ENCODE measurements at regions not wholly inside any gene's neighbourhood (a gene's known extent, or its start where the extent isn't known, plus 50 kb on each side); places are given as distances from the start of the nearest gene placed in this dataset.

DNA sequence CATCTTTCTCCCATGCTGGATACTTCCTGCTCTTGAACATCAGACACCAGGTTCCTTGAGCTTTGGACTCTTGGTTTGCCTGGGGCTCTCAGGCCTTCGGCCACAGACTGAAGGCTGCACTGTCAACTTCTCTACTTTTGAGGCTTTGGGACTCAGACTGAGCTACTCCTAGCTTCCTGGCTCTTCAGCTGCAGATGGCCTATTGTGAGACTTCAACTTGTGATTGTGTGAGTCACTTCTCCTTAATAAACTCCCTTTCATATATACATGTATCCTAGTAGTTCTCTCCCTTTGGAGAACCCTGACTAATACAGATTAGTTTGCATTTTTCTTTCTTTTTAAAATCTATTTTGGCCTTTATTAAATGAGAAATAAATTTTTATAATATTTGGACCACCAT lies 276.2 kb upstream of the SEMA3C start:
- H3K4me1 ChIP-seq = no peaks in the 10 kb centered on the region
- H3K4me3 ChIP-seq = no peak overlapping the region
- TF ChIP-seq, protein P1, sequence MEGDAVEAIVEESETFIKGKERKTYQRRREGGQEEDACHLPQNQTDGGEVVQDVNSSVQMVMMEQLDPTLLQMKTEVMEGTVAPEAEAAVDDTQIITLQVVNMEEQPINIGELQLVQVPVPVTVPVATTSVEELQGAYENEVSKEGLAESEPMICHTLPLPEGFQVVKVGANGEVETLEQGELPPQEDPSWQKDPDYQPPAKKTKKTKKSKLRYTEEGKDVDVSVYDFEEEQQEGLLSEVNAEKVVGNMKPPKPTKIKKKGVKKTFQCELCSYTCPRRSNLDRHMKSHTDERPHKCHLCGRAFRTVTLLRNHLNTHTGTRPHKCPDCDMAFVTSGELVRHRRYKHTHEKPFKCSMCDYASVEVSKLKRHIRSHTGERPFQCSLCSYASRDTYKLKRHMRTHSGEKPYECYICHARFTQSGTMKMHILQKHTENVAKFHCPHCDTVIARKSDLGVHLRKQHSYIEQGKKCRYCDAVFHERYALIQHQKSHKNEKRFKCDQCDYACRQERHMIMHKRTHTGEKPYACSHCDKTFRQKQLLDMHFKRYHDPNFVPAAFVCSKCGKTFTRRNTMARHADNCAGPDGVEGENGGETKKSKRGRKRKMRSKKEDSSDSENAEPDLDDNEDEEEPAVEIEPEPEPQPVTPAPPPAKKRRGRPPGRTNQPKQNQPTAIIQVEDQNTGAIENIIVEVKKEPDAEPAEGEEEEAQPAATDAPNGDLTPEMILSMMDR (IDR thresholded peaks at IDR 0.05) = no peak
- no peak overlapping the region for H3K27ac ChIP-seq
- no peaks in the 10 kb centered on the region for H3K36me3 ChIP-seq
- H3K9me3 ChIP-seq = no peaks in the 10 kb centered on the region
- intact Hi-C loops (cut with DNase I) = no loop called here
- DNase-seq = no peak
- no peak for ATAC-seq
- no peaks in the 10 kb centered on the region for H3K27me3 ChIP-seq

DNA sequence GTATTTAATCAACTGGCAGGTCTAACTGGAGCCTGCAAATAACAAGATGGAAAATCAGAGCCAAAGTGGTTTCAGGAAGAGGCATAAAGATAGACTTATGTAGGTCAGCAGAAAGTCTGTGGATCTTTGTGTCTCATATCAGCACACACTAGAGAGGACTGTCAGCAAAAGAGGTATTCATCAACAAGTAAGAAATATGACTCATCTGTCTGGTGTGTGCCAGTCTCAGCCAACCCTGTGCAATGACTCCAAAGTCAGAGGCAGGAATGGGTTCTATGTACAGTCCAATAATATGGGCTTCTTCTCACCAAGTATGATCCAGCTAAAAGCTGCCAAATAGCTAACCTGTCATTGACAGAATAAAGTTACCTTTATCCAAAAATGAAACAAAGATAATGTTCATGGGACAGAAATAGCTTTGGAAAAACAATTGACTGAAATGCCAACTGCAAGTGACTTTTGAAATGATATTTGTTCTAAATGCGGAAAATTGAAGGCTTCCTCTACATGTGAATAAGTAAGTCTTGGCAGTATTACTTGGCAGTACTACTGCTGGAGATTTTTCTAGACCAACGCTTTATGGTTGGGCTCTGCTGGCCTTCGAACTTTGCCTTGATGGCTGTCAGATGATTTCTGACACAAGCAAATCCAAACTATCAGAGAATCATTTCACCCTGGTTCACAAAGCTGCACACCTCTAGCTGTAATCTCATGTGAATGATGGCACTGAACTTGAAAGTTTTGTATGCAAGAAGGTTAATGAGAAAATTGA lies 272.3 kb upstream of the SEMA3C start:
- H3K4me3 ChIP-seq = no peak overlapping the region
- no peaks in the 10 kb centered on the region for H3K36me3 ChIP-seq
- H3K27me3 ChIP-seq = no peaks in the 10 kb centered on the region
- TF ChIP-seq, protein P1 (IDR thresholded peaks at IDR 0.05) = no peak
- DNase-seq (no peak), ATAC-seq (peak; percentile 58)
- no peak overlapping the region for H3K27ac ChIP-seq
- no peaks in the 10 kb centered on the region for H3K4me1 ChIP-seq
- intact Hi-C loops (cut with DNase I) = no loop called here
- no peaks in the 10 kb centered on the region for H3K9me3 ChIP-seq

- Histone ChIP-seq H3K27me3 (no peaks in the 10 kb centered on the region), H3K36me3 (no peaks in the 10 kb centered on the region), H3K4me1 (no peaks in the 10 kb centered on the region), H3K4me3 (no peak overlapping the region), H3K27ac (no peak overlapping the region), H3K9me3 (no peaks in the 10 kb centered on the region)
- TF ChIP-seq, protein P1 (IDR thresholded peaks at IDR 0.05) = no peak
- DNase-seq (no peak), ATAC-seq (no peak)
- intact Hi-C loops (cut with DNase I) = no loop called here
Measured at GRCh38 chr7:81187753-81188152, 268.9 kb upstream of the SEMA3C start.

DNA sequence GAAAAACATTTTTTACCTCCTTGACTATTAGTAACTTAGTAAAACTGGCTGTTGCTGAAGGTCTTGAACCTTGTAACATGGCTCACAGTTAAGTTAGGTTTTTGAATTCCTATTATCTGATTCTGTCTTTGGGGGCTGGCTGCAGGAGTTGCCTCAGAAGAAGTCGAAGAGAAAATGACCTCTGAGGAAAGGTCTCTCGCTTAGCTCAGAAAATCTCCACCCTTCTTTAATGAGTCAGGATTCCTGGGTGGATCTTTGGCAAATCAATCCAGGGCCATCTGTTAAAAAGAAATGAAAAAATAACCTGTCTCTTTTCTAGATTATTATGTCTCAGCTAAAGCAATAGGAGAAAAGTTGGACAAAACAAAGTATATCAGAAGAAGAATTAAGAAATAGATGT lies 267.8 kb upstream of the SEMA3C start:
- intact Hi-C loops (cut with DNase I) = no loop called here
- DNase-seq = no peak
- no peak overlapping the region for H3K27ac ChIP-seq
- no peaks in the 10 kb centered on the region for H3K27me3 ChIP-seq
- no peak overlapping the region for H3K4me3 ChIP-seq
- TF ChIP-seq, protein P1 (IDR thresholded peaks at IDR 0.05) = no peak
- no peaks in the 10 kb centered on the region for H3K36me3 ChIP-seq
- no peaks in the 10 kb centered on the region for H3K9me3 ChIP-seq
- ATAC-seq = no peak
- no peaks in the 10 kb centered on the region for H3K4me1 ChIP-seq

- Histone ChIP-seq H3K9me3 (no peaks in the 10 kb centered on the region), H3K4me1 (no peaks in the 10 kb centered on the region), H3K36me3 (no peaks in the 10 kb centered on the region), H3K27me3 (no peaks in the 10 kb centered on the region), H3K4me3 (no peak overlapping the region), H3K27ac (no peak overlapping the region)
- intact Hi-C loops (cut with DNase I) = no loop called here
- TF ChIP-seq, protein P1 (IDR thresholded peaks at IDR 0.05) = no peak
- ATAC-seq (no peak), DNase-seq (no peak)
Measured at GRCh38 chr7:81185072-81185471, 266.2 kb upstream of the SEMA3C start.

All from left lung (tissue), 4 donors.